Stimulated activated effector memory CD8-positive, alpha-beta T cell treated with anti-CD3 and anti-CD28 coated beads, Interleukin-12 subunit alpha, Interleukin-12 subunit beta, amount 100 ng/mL, for 72 hours (primary cell): ENCODE measurements at regions not wholly inside any gene's neighbourhood (a gene's known extent, or its start where the extent isn't known, plus 50 kb on each side); places are given as distances from the start of the nearest gene placed in this dataset.
A peak's percentile ranks its signal among the peaks of the same experiment; 100 is the strongest.
"Not testable (repeated sequence)": the region's sequence is repeated elsewhere in the genome, so short reads cannot be mapped to it uniquely, and the experiment has no call there.

Source experiments
- ATAC-seq: fragments of 150-1000 bp; cut with Tn5 transposase; 2 replicates; pipeline ENCODE4 v1.10.0; 2021
- DNase-seq, 2 donors: peaks; one replicate each; pipeline ENCODE4 v3.0.0; 2021 to 2022; ENCODE audit warnings: low spot score in 2 of 2
- H3K27ac Mint-ChIP-seq: one replicate; pipeline ENCODE4 v1.8.0; 2022; ENCODE audit warnings: mild to moderate bottlenecking, mixed read lengths
- H3K36me3 Mint-ChIP-seq: one replicate; pipeline ENCODE4 v1.8.0; 2022; ENCODE audit warnings: mild to moderate bottlenecking, mixed read lengths
- H3K4me1 Mint-ChIP-seq: one replicate; pipeline ENCODE4 v1.8.0; 2022; ENCODE audit warnings: mixed read lengths
- H3K4me3 Mint-ChIP-seq: one replicate; pipeline ENCODE4 v1.8.0; 2022; ENCODE audit warnings: mild to moderate bottlenecking, mixed read lengths
- H3K9me3 Mint-ChIP-seq: one replicate; pipeline ENCODE4 v1.8.0; 2022; ENCODE audit warnings: mixed read lengths

- no peak for DNase-seq
- Mint-ChIP-seq H3K4me1 (no peaks in the 10 kb centered on the region), H3K36me3 (no peaks in the 10 kb centered on the region), H3K4me3 (no peak overlapping the region), H3K9me3 (no peaks in the 10 kb centered on the region), H3K27ac (no peak overlapping the region)
- ATAC-seq, result no peak
Measured at GRCh38 chr3:166080096-166080495, 242.9 kb upstream of the BCHE start.

- Mint-ChIP-seq H3K4me1 (no peaks in the 10 kb centered on the region), H3K27ac (no peak overlapping the region), H3K9me3 (peaks cover 8% of the 10 kb centered on the region), H3K36me3 (no peaks in the 10 kb centered on the region), H3K4me3 (no peak overlapping the region)
- ATAC-seq (no peak), DNase-seq (no peak)
Measured at GRCh38 chr3:166071831-166072230, 234.6 kb upstream of the BCHE start.

- Mint-ChIP-seq H3K36me3 (no peaks in the 10 kb centered on the region), H3K4me3 (no peak overlapping the region), H3K9me3 (peaks cover 15% of the 10 kb centered on the region)
Measured at GRCh38 chr3:166064476-166064875, 227.3 kb upstream of the BCHE start.

GRCh38 chr3:166060789-166061479, 223.7 kb upstream of the BCHE start:
- Mint-ChIP-seq H3K4me3 (no peak overlapping the region), H3K9me3 (peaks cover 14% of the 10 kb centered on the region), H3K4me1 (no peaks in the 10 kb centered on the region), H3K27ac (no peak overlapping the region), H3K36me3 (no peaks in the 10 kb centered on the region)
- DNase-seq (no peak), ATAC-seq (peak; percentile 34)

More at GRCh38 chr3:166064476-166064875, 227.3 kb upstream of the BCHE start:
- no peak for ATAC-seq
- no peaks in the 10 kb centered on the region for H3K4me1 Mint-ChIP-seq
- H3K27ac Mint-ChIP-seq, result no peak overlapping the region
- DNase-seq, result no peak

- peaks cover 24% of the 10 kb centered on the region for H3K9me3 Mint-ChIP-seq
- no peaks in the 10 kb centered on the region for H3K4me1 Mint-ChIP-seq
- no peak overlapping the region for H3K4me3 Mint-ChIP-seq
- no peak overlapping the region for H3K27ac Mint-ChIP-seq
- no peak for ATAC-seq
- no peaks in the 10 kb centered on the region for H3K36me3 Mint-ChIP-seq
- no peak for DNase-seq
Measured at GRCh38 chr3:166052440-166052839, 215.2 kb upstream of the BCHE start.

- H3K27ac Mint-ChIP-seq, result no peak overlapping the region
- H3K9me3 Mint-ChIP-seq, result peaks cover 21% of the 10 kb centered on the region
- ATAC-seq (peak; percentile 36), DNase-seq (no peak)
- no peaks in the 10 kb centered on the region for H3K36me3 Mint-ChIP-seq
- H3K4me1 Mint-ChIP-seq, result no peaks in the 10 kb centered on the region
- H3K4me3 Mint-ChIP-seq, result no peak overlapping the region
Measured at GRCh38 chr3:166029507-166029906, 192.3 kb upstream of the BCHE start.

GRCh38 chr3:166013073-166013679, 176.0 kb upstream of the BCHE start:
- DNase-seq, result no peak
- H3K9me3 Mint-ChIP-seq, result peaks cover 9% of the 10 kb centered on the region
- H3K36me3 Mint-ChIP-seq, result no peaks in the 10 kb centered on the region
- H3K4me1 Mint-ChIP-seq, result no peaks in the 10 kb centered on the region
- no peak for ATAC-seq
- no peak overlapping the region for H3K4me3 Mint-ChIP-seq
- no peak overlapping the region for H3K27ac Mint-ChIP-seq

- no peak for DNase-seq
- H3K36me3 Mint-ChIP-seq, result no peaks in the 10 kb centered on the region
- H3K4me1 Mint-ChIP-seq, result no peaks in the 10 kb centered on the region
- no peak overlapping the region for H3K4me3 Mint-ChIP-seq
- peaks cover 10% of the 10 kb centered on the region for H3K9me3 Mint-ChIP-seq
- no peak overlapping the region for H3K27ac Mint-ChIP-seq
- ATAC-seq, result no peak
Measured at GRCh38 chr3:166011771-166012170, 174.5 kb upstream of the BCHE start.

GRCh38 chr3:166005126-166005525, 167.9 kb upstream of the BCHE start:
- no peak for DNase-seq
- H3K4me3 Mint-ChIP-seq, result no peak overlapping the region
- H3K36me3 Mint-ChIP-seq, result no peaks in the 10 kb centered on the region
- no peak for ATAC-seq
- H3K4me1 Mint-ChIP-seq, result no peaks in the 10 kb centered on the region
- H3K27ac Mint-ChIP-seq, result no peak overlapping the region
- peaks cover 10% of the 10 kb centered on the region for H3K9me3 Mint-ChIP-seq

- H3K4me1 Mint-ChIP-seq, result no peaks in the 10 kb centered on the region
- DNase-seq (no peak), ATAC-seq (no peak)
- H3K4me3 Mint-ChIP-seq, result no peak overlapping the region
- no peak overlapping the region for H3K27ac Mint-ChIP-seq
- H3K36me3 Mint-ChIP-seq, result no peaks in the 10 kb centered on the region
- H3K9me3 Mint-ChIP-seq, result no peaks in the 10 kb centered on the region
Measured at GRCh38 chr3:165994293-165994692, 157.1 kb upstream of the BCHE start.

GRCh38 chr3:165984589-165984988, 147.4 kb upstream of the BCHE start:
- Mint-ChIP-seq H3K9me3 (peaks cover 10% of the 10 kb centered on the region), H3K4me3 (no peak overlapping the region), H3K27ac (no peak overlapping the region), H3K4me1 (no peaks in the 10 kb centered on the region), H3K36me3 (no peaks in the 10 kb centered on the region)
- DNase-seq (no peak), ATAC-seq (no peak)

GRCh38 chr3:165983284-165983683, 146.1 kb upstream of the BCHE start:
- Mint-ChIP-seq H3K4me1 (no peaks in the 10 kb centered on the region), H3K4me3 (no peak overlapping the region), H3K36me3 (no peaks in the 10 kb centered on the region), H3K9me3 (peaks cover 10% of the 10 kb centered on the region), H3K27ac (no peak overlapping the region)
- DNase-seq (no peak), ATAC-seq (no peak)

- Mint-ChIP-seq H3K4me3 (no peak overlapping the region), H3K27ac (no peak overlapping the region), H3K9me3 (peaks cover 6% of the 10 kb centered on the region), H3K4me1 (no peaks in the 10 kb centered on the region), H3K36me3 (no peaks in the 10 kb centered on the region)
- ATAC-seq (no peak), DNase-seq (no peak)
Measured at GRCh38 chr3:165981318-165981717, 144.1 kb upstream of the BCHE start.

- H3K4me3 Mint-ChIP-seq, ATAC-seq, H3K27ac Mint-ChIP-seq, H3K9me3 Mint-ChIP-seq, H3K4me1 Mint-ChIP-seq, DNase-seq, H3K36me3 Mint-ChIP-seq: not testable (repeated sequence)
Measured at GRCh38 chr3:165960825-165961224, 123.6 kb upstream of the BCHE start.

GRCh38 chr3:165954171-165954570, 116.9 kb upstream of the BCHE start:
- ATAC-seq, result no peak
- no peak for DNase-seq
- no peaks in the 10 kb centered on the region for H3K4me1 Mint-ChIP-seq
- H3K9me3 Mint-ChIP-seq, result peaks cover 17% of the 10 kb centered on the region
- H3K27ac Mint-ChIP-seq, result no peak overlapping the region
- H3K4me3 Mint-ChIP-seq, result no peak overlapping the region
- no peaks in the 10 kb centered on the region for H3K36me3 Mint-ChIP-seq

GRCh38 chr3:165946360-165946759, 109.1 kb upstream of the BCHE start:
- Mint-ChIP-seq H3K36me3 (no peaks in the 10 kb centered on the region), H3K9me3 (peaks cover 13% of the 10 kb centered on the region), H3K27ac (no peak overlapping the region), H3K4me1 (no peaks in the 10 kb centered on the region), H3K4me3 (no peak overlapping the region)
- DNase-seq, result no peak
- ATAC-seq, result no peak
